Activated naive CD4-positive, alpha-beta T cell treated with anti-CD3 and anti-CD28 coated beads, Interleukin-2, amount 10 ng/mL, durations not matched to agents 7 days and 5 days (primary cell): ENCODE measurements at regions not wholly inside any gene's neighbourhood (a gene's known extent, or its start where the extent isn't known, plus 50 kb on each side); places are given as distances from the start of the nearest gene placed in this dataset.

ENCODE experiments used
- CTCF ChIA-PET: fragments of 350-600 bp; sonication (Branson Sonifier 250); formaldehyde crosslinking; loops from one replicate; lab custom pipeline; 2021; ENCODE audit warnings: antibody characterized with exemption; lab: Charles Lee
- DNase-seq: peaks from one replicate; pipeline ENCODE4 v3.0.0-alpha.2; 2020
- H3K27ac Mint-ChIP-seq: one replicate; pipeline ENCODE4 v1.8.0; 2021; ENCODE audit warnings: mild to moderate bottlenecking, moderate library complexity, mixed read lengths
- H3K27me3 Mint-ChIP-seq: one replicate; pipeline ENCODE4 v1.8.0; 2021; ENCODE audit warnings: mild to moderate bottlenecking, mixed read lengths
- H3K36me3 Mint-ChIP-seq: one replicate; pipeline ENCODE4 v1.8.0; 2021; ENCODE audit warnings: mixed read lengths
- H3K4me1 Mint-ChIP-seq: one replicate; pipeline ENCODE4 v1.8.0; 2021; ENCODE audit warnings: mixed read lengths
- H3K4me3 Mint-ChIP-seq: one replicate; pipeline ENCODE4 v1.8.0; 2021; ENCODE audit warnings: mild to moderate bottlenecking, moderate library complexity, mixed read lengths
- H3K9me3 Mint-ChIP-seq: one replicate; pipeline ENCODE4 v1.8.0; 2021; ENCODE audit warnings: mixed read lengths

- Mint-ChIP-seq H3K4me3 (no peak overlapping the region), H3K36me3 (no peaks in the 10 kb centered on the region), H3K4me1 (no peaks in the 10 kb centered on the region), H3K27ac (no peak overlapping the region), H3K9me3 (peaks cover 4% of the 10 kb centered on the region), H3K27me3 (no peaks in the 10 kb centered on the region)
- CTCF ChIA-PET, result no interaction called here
- no peak for DNase-seq
These were observed 469.1 kb downstream of the GJA1 start for GRCh38 chr6:121904559-121904958.

GRCh38 chr6:121912905-121913304 lies 477.5 kb downstream of the GJA1 start:
- Mint-ChIP-seq H3K4me3 (no peak overlapping the region), H3K4me1 (no peaks in the 10 kb centered on the region), H3K27me3 (no peaks in the 10 kb centered on the region), H3K27ac (no peak overlapping the region), H3K36me3 (no peaks in the 10 kb centered on the region), H3K9me3 (peaks cover 4% of the 10 kb centered on the region)
- CTCF ChIA-PET, result no interaction called here
- DNase-seq, result no peak

- H3K9me3 Mint-ChIP-seq, result no peaks in the 10 kb centered on the region
- no peaks in the 10 kb centered on the region for H3K36me3 Mint-ChIP-seq
- CTCF ChIA-PET, result no interaction called here
These were observed 481.9 kb downstream of the GJA1 start for GRCh38 chr6:121917263-121917829.

GRCh38 chr6:121917834-121918559 lies 481.5 kb upstream of the HSF2 start:
- Mint-ChIP-seq H3K27me3 (no peaks in the 10 kb centered on the region), H3K4me1 (no peaks in the 10 kb centered on the region), H3K36me3 (no peaks in the 10 kb centered on the region), H3K27ac (no peak overlapping the region), H3K9me3 (no peaks in the 10 kb centered on the region), H3K4me3 (no peak overlapping the region)
- CTCF ChIA-PET, result no interaction called here
- DNase-seq, result no peak

More at GRCh38 chr6:121917263-121917829, 481.9 kb downstream of the GJA1 start:
- H3K27ac Mint-ChIP-seq, result no peak overlapping the region
- H3K27me3 Mint-ChIP-seq, result no peaks in the 10 kb centered on the region
- no peaks in the 10 kb centered on the region for H3K4me1 Mint-ChIP-seq
- no peak for DNase-seq
- H3K4me3 Mint-ChIP-seq, result no peak overlapping the region

GRCh38 chr6:121920616-121921015 lies 478.8 kb upstream of the HSF2 start:
- Mint-ChIP-seq H3K36me3 (no peaks in the 10 kb centered on the region), H3K27me3 (no peaks in the 10 kb centered on the region), H3K27ac (no peak overlapping the region), H3K9me3 (no peaks in the 10 kb centered on the region), H3K4me1 (peaks cover 5% of the 10 kb centered on the region), H3K4me3 (no peak overlapping the region)
- CTCF ChIA-PET, result no interaction called here
- no peak for DNase-seq

GRCh38 chr6:121925024-121925423 lies 474.4 kb upstream of the HSF2 start:
- Mint-ChIP-seq H3K36me3 (no peaks in the 10 kb centered on the region), H3K4me1 (peaks cover 5% of the 10 kb centered on the region), H3K4me3 (no peak overlapping the region), H3K9me3 (no peaks in the 10 kb centered on the region), H3K27ac (no peak overlapping the region), H3K27me3 (no peaks in the 10 kb centered on the region)
- no peak for DNase-seq
- CTCF ChIA-PET, result no interaction called here

GRCh38 chr6:121925534-121926255 lies 473.8 kb upstream of the HSF2 start:
- no peaks in the 10 kb centered on the region for H3K27me3 Mint-ChIP-seq
- H3K36me3 Mint-ChIP-seq, result no peaks in the 10 kb centered on the region
- H3K4me1 Mint-ChIP-seq, result peaks cover 5% of the 10 kb centered on the region
- no peak overlapping the region for H3K4me3 Mint-ChIP-seq
- DNase-seq, result no peak
- H3K27ac Mint-ChIP-seq, result no peak overlapping the region
- H3K9me3 Mint-ChIP-seq, result no peaks in the 10 kb centered on the region
- CTCF ChIA-PET, result interaction anchor here (0.6 to 1.1 kb wide), 2 partner anchors 24 to 362 kb away, joined by 3 read pairs; no protein-coding TSS in a partner anchor

- no peak overlapping the region for H3K27ac Mint-ChIP-seq
- DNase-seq, result no peak
- peaks cover 5% of the 10 kb centered on the region for H3K4me1 Mint-ChIP-seq
- no peaks in the 10 kb centered on the region for H3K9me3 Mint-ChIP-seq
- H3K36me3 Mint-ChIP-seq, result no peaks in the 10 kb centered on the region
- peaks cover 4% of the 10 kb centered on the region for H3K27me3 Mint-ChIP-seq
- H3K4me3 Mint-ChIP-seq, result no peak overlapping the region
- CTCF ChIA-PET, result no interaction called here
These were observed 470.2 kb upstream of the HSF2 start for GRCh38 chr6:121929301-121929700.

- no peaks in the 10 kb centered on the region for H3K9me3 Mint-ChIP-seq
- DNase-seq, result no peak
- H3K27ac Mint-ChIP-seq, result no peak overlapping the region
- H3K4me3 Mint-ChIP-seq, result no peak overlapping the region
- H3K27me3 Mint-ChIP-seq, result peaks cover 4% of the 10 kb centered on the region
- no peaks in the 10 kb centered on the region for H3K4me1 Mint-ChIP-seq
- CTCF ChIA-PET, result no interaction called here
- no peaks in the 10 kb centered on the region for H3K36me3 Mint-ChIP-seq
These were observed 467.1 kb upstream of the HSF2 start for GRCh38 chr6:121932076-121932991.

GRCh38 chr6:121934451-121934850 lies 465.0 kb upstream of the HSF2 start:
- DNase-seq, result no peak
- Mint-ChIP-seq H3K36me3 (no peaks in the 10 kb centered on the region), H3K4me3 (no peak overlapping the region), H3K9me3 (no peaks in the 10 kb centered on the region), H3K27me3 (peaks cover 4% of the 10 kb centered on the region), H3K27ac (no peak overlapping the region), H3K4me1 (no peaks in the 10 kb centered on the region)
- CTCF ChIA-PET, result no interaction called here

- Mint-ChIP-seq H3K9me3 (peaks cover 6% of the 10 kb centered on the region), H3K36me3 (no peaks in the 10 kb centered on the region), H3K4me3 (no peak overlapping the region), H3K4me1 (no peaks in the 10 kb centered on the region), H3K27ac (no peak overlapping the region), H3K27me3 (peaks cover 4% of the 10 kb centered on the region)
- DNase-seq, result no peak
- CTCF ChIA-PET, result no interaction called here
These were observed 458.7 kb upstream of the HSF2 start for GRCh38 chr6:121940728-121941127.

- no peaks in the 10 kb centered on the region for H3K36me3 Mint-ChIP-seq
- no peak for DNase-seq
- peaks cover 6% of the 10 kb centered on the region for H3K9me3 Mint-ChIP-seq
- H3K4me1 Mint-ChIP-seq, result no peaks in the 10 kb centered on the region
- peaks cover 4% of the 10 kb centered on the region for H3K27me3 Mint-ChIP-seq
- H3K4me3 Mint-ChIP-seq, result no peak overlapping the region
- CTCF ChIA-PET, result no interaction called here
- H3K27ac Mint-ChIP-seq, result no peak overlapping the region
These were observed 455.1 kb upstream of the HSF2 start for GRCh38 chr6:121944354-121944753.

- Mint-ChIP-seq H3K4me1 (no peaks in the 10 kb centered on the region), H3K9me3 (peaks cover 6% of the 10 kb centered on the region), H3K27ac (no peak overlapping the region), H3K36me3 (no peaks in the 10 kb centered on the region), H3K27me3 (no peaks in the 10 kb centered on the region), H3K4me3 (no peak overlapping the region)
- CTCF ChIA-PET, result no interaction called here
- DNase-seq, result no peak
These were observed 448.3 kb upstream of the HSF2 start for GRCh38 chr6:121951123-121951522.

GRCh38 chr6:121951918-121952379 lies 447.5 kb upstream of the HSF2 start:
- CTCF ChIA-PET, result no interaction called here
- Mint-ChIP-seq H3K27ac (no peak overlapping the region), H3K9me3 (peaks cover 6% of the 10 kb centered on the region)

More at GRCh38 chr6:121951918-121952379, 447.5 kb upstream of the HSF2 start:
- H3K36me3 Mint-ChIP-seq, result no peaks in the 10 kb centered on the region
- no peak overlapping the region for H3K4me3 Mint-ChIP-seq
- DNase-seq, result no peak
- no peaks in the 10 kb centered on the region for H3K27me3 Mint-ChIP-seq
- H3K4me1 Mint-ChIP-seq, result no peaks in the 10 kb centered on the region
